Stimulated activated CD4-positive, alpha-beta T cell treated with anti-CD3 and anti-CD28 coated beads, TNF-alpha, amount 100 ng/mL, for 1 hour (primary cell): ENCODE measurements at regions not wholly inside any gene's neighbourhood (a gene's known extent, or its start where the extent isn't known, plus 50 kb on each side); places are given as distances from the start of the nearest gene placed in this dataset.
"Not testable (repeated sequence)": the region's sequence is repeated elsewhere in the genome, so short reads cannot be mapped to it uniquely, and the experiment has no call there.

Experiments used
- DNase-seq, 3 donors: peaks; one replicate each; pipeline ENCODE4 v3.0.0-alpha.2; 2020; ENCODE audit warnings: low read depth in 3 of 3, low spot score in 1 of 3

DNA sequence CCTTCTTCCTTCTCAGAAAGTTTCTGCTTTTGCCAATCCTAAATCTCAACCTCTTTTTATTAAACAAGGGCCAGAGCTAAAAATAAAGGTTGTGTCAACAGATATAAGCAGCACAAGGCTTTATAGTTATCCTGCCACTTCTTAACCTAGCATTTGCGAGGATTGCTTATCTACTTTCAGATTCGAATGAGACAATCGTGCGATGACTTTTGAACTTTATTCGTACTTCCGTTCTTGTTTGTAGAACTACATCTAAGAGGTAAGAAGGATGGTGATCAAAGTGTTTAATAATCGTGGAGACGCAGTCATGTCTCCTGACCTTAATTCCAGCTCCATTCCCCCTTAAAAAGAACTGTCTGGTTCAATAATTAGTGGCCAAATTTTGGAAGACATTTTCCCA is 578.6 kb downstream of the PIK3C3 start:
- DNase-seq = no peak

DNA sequence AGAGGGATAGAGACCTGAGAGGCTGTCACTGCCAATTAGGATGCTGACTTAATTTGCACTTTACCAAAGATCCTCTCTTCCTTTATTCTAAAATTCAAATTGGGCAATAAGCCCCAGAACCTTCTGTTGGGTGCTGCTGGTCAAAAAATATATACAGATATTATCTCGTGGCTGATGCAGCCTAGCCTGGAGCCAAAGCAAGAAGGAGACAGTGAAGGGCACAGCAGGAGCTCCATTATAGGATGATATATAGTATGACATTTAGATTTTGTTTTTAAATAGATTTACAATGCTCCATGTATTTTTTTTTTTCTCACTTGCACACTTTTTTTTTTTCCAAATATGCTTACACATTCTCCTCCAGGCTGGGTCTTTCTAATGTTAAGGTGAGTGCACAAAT is 579.3 kb downstream of the PIK3C3 start:
- no peak for DNase-seq

DNA sequence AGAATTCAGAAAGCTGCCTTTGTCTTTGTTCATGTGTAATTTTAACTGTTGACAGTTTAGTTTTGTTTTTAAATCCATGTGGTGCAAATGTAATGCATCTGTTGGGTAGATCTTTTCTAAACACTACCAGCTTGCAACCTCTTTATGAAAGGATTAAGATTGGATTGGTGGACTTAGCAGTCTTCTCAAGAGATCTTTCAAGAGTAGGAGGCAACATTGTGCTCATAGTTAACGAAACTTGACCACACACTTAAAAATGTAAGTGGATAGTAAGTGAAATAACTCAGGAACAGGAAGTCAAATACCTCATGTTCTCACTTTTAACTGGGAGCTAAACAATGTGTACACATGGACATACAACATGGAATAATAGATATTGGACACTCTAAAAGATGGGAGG is 579.0 kb downstream of the RIT2 start:
- no peak for DNase-seq

DNA sequence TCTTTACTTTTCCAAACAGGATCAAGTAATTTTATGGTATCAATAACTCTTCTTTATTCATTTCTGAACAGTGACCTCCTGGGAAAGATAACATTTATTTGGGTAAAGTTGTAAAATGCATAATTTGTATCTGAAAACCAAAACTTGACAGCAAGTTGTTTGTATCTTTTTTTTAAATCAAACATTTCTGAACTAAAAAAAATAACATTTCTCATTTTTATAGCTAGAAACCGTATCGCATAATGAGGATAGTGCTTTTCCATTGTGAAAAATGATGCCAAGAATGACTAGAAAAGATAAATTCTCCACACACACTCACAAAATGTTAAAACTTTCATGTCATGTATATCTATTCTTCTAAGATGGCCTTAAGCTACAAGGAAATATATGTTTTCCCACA is 578.2 kb downstream of the RIT2 start:
- no peak for DNase-seq

DNA sequence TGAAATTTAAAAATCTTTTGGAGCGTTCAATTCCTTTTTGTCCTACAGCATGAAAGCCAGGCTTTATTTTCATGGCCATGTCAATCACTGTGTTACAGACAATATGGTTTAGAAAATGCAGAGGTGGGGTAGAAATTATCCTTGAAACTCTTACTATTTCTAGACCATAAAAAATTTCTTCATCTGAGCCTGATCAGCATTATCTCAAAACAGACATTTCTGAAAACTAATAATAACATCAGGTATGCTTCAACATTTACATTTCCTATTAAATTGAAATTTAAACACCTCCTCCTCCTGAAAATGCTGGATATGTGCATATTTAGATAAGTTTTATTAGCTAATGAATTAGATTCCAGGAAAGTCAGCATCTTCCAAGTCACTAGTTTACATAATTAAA is 570.6 kb downstream of the RIT2 start:
- no peak for DNase-seq

DNA sequence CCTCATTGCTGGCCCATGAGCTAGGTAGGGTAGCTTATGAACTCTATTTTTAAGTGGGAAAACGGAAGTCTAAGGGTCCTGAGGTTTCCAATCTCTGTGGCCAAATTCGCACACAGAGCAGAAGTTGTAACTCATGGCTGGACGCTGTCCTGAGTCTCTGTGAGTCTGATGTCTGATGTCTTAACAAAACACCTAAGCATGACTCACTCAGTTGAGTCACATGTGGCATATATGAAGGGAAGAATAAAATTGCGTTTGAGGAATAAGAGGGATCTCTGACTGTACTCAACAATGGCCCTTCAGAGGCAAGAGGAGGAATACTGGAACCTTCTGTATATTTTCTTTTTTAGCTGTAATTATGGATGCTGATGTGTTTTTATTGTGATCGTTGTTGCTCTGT is 569.7 kb downstream of the RIT2 start:
- DNase-seq = no peak

DNA sequence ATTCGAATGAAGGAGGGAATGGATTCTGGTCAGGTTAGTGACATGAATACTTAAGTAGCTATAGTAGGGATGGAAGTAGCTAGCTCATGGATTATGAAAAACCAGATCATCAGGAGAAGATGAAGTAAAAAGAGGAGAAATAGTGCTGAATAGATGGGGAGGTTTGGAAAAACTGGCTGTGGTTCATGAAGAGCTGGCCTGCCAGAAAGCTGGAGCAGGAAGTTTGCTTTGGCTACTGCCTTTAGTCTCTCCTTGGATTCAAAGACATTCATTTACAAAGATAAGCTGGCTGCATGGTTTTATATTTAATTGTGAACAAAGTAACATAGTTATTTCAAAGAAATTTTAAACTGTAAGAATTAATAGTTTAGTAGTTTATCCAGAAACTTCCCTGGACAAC is 567.0 kb downstream of the RIT2 start:
- no peak for DNase-seq

DNA sequence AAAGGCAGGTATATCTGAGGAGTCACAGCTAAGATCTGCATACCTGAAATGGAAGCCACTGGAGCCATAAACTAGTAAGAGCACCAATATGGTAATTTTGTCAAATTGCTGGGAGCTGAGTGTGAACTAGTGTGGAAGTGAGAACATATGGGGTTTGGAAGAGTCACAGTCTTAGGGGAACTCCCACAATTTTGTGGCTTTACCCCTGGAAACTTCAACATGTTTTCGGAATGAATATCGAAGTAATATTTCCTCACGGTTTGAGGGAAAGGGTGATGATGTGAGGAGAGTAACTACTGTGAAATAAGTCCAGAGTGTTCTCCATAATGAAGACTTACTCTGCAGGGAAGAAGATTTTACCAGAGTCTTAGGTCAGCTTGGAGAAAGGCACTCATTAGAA is 565.9 kb downstream of the RIT2 start:
- no peak for DNase-seq

DNA sequence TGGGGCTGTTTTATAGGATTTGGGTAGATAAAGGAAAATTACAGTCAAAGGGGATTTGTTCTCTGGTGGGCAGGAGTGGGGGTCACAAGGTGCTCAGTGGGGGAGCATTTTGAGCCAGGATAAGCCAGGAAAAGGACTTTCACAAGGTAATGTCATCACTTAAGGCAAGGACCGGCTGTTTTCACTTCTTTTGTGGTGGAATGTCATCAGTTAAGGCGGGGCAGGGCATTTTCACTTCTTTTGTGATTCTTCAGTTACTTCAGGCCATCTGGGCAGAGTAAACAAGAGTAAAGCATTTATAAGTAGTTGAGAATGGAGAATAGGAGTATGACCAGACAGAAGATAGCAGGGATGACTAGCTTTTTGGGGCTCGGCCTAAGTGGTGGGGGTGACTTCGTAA is 562.9 kb downstream of the RIT2 start:
- DNase-seq = not testable (repeated sequence)

DNA sequence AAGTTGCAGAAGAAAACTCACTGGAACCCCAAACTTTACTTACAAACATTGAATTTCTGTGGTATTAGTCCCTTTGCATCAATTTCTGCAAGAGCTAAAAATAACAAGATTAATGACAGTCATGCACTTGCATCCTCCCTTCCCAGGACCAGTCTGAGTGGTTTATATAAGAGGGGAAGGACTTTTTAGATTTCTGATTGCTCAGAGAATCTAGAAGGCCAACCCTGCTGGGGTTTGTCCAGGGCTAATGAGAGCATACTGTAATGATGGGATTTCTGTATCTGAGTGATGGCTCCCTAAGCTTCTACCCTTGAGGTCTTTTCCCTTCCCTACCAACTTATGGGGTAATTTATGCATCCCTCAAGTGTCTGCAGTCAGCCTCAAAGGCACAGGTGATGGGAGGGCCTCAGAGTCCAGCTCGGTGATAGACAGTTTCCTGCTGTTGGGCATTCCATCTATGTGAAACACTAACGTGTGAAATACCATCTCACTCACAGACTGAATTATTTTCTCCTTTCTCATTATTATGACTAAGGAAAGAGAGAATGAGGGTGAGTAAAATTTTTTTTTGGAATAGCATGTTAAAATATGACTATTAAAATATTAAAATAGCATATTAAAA is 556.3 kb downstream of the RIT2 start:
- DNase-seq = no peak

DNA sequence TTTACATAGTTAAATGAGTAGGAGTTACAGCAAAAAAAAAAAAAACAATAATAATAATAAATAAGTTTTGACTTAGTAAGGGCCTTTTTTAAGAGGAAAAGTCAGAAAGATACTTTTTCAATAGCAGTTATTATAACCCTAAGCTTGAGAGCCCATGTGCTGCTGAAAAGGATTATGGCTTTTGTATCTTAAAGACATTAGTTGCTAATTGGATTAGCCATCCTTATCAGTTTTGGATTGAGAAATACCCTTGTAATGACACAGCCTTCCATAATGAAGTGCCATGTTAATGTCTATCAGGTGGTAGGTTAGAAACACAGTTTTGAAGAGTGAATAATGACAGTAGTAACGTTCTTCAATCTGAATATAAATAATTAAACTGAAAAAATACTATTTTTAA is 554.0 kb downstream of the RIT2 start:
- no peak for DNase-seq

DNA sequence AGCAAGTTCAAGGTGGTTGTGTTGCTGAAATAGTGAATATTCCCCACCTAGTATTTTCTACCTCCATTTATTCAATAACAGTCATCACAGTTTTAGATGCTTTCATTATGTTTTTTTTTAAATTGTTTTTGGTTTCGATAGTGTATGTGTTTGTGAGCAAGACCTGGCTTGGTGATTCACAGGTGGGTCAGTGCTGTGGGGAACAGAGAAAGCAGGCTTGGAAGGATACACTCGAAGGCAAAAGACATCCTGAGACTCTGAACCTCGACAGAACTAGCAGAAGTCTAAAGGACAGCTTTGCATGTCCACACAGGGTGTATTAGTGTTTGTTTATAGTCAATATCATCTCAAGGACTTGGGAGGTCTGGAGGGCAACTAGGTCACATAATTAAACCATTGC is 551.5 kb downstream of the RIT2 start:
- no peak for DNase-seq

DNA sequence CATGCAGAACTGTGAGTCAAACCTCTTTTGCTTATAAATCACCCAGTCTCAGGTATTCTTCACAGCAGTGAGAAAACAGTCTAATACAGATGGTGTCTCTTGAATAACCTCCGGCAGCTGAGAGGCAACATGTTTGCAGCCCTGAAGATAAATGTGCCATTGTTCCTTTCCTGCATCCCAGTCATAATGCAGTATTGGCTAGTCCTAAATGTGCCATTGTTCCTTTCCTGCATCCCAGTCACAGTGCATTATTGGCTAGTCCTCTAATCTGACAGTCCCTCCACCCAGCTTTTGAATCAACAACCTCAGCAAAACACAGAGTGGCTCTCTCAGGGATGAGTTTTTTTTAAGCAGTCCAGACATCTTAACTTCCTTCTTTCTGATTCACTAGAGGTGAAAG is 550.7 kb downstream of the RIT2 start:
- DNase-seq = no peak

DNA sequence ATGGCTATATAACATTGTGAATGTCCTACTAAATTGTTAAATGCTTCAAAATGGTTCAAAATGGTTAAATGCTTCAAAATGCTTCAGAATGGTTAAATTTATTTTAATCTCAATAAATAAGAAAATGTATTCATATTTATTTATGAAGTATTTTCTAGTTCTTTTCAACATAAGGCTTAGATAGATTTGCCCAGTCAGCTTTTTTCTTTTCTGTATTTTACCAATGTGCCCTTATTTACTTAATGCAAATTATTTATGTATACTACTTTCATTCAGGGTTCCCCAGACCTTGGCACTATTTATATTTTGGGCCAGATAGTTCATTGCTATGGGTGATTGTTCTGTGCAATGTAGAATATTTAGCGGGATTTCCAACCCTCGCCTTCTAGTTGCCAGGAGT is 546.7 kb downstream of the RIT2 start:
- no peak for DNase-seq

DNA sequence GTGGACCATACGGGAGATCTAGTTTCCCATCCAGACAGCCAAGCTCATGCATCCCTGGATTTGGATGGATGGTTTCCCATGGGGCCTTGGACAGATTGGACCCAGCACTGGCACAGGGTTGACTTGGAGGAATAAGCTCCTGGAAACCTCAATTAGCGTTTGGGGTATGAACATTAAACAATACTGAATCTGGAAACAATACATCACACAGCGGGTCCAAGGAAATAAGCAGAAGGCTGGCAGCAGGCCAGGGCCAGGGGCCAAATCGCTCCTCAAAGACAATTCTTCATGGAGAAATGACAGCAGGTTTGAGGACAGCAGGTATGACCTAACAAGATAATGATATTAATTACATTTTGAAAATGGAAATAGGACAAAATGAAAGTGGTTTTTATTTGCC is 540.6 kb downstream of the RIT2 start:
- DNase-seq = no peak

DNA sequence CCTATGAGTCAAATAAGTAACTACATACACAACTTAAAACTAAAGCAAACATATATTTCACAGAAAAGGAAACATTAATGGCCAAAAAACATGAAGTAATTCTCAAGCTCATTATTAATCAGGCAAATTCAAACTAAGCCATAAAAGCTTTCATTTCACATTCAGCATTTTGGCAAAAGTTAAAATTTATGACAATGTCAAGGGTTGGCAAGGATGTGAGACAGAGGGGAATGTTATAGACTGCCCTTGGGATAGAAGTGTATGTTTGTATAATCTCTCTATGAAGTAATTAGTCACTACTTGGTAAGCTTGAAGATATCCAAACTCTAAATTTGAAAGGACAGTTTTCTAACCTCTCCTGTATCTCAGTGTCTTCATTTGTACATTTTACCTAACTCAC is 539.4 kb downstream of the RIT2 start:
- DNase-seq = no peak

DNA sequence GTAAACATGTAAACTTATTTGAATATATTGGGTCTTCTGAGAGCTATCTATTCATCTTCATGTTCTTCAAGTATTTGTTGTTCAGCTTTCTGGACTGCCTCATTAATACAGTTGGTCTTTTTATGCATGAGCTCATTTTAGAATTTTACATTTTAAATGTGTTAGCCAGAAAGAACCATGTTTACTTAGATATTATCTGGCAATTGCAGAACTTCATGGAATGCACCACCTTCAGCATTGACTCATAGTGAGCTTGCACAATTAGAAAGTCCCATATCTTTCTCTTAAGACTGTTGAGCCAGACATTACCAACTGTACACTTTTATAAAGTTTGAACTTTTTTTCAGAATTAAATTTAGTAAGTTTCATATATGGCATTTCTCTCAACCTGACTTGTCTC is 536.7 kb downstream of the RIT2 start:
- DNase-seq = no peak

DNA sequence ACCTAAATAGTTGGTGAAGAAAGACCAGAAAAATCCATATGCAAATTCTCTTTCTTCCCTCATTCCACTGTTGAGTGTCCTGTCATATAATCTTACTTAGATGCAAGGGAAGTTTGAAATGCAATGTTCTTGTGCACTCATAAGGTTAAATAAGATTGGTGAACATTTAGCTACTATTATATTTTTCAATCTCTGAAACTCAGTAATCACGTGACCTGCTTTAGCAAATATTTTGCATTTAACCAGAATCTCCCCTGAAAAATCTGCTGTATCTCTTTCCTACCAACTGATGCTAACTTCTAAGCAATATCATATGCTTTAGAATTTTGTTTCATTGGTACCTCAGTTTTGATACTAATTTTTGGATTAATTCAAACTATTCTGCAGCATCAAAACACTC is 533.2 kb downstream of the RIT2 start:
- no peak for DNase-seq

DNA sequence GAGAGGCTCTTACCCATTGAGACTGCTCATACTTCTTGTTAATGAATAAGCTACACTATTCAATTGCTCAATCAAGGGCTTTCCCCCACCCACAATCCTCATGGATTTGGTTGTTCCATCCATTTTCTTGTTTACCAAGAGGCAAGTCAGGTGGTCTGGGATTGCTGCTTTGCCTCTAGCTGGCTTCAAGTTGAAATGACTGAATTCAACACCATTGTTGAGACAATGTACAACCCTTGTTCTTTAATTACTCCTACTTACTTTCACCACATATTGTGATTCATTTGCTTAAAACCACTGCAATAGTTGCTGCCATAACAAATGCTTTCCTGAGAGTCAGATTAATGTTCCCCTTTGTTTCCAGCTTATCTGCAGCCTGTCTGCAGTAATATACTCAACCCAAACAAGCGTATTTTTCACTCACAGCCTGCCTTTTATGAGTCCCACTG is 532.2 kb downstream of the RIT2 start:
- no peak for DNase-seq

DNA sequence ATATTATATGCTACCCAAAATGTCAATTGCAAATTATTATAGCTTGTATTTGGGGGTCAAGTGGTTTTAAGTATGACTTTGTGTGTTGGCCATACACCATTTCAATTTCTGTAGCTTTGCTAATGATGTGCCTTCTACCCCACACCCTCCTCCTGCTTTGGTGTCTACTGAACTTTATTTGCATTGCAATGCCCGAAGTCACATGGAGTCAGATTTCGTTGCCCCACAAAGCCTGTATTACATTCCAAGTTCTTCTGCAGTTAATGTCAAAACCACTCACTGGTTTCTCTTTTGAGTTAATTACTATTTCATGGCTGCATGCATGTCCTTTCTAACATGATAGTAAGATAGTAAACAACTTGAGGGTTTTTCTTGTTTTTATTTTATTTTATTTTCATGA is 528.9 kb downstream of the RIT2 start:
- no peak for DNase-seq

DNA sequence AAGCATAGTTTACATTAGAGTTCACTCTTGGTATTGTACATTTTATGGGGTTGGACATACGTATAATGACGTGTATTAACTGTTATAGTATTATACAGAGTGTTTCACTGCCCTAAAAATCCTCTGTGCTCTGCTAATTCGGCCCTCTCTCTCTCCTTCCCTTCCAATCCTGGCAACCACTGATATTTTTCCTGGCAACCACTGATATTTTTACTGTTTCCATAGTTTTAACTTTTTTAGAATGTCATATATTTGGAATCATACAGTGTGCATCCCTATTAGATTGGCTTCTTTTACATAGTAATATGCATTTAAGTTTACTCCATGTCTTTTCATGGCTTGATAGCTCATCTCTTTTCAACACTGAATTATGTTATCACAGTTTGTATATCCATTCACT is 526.7 kb downstream of the RIT2 start:
- no peak for DNase-seq

DNA sequence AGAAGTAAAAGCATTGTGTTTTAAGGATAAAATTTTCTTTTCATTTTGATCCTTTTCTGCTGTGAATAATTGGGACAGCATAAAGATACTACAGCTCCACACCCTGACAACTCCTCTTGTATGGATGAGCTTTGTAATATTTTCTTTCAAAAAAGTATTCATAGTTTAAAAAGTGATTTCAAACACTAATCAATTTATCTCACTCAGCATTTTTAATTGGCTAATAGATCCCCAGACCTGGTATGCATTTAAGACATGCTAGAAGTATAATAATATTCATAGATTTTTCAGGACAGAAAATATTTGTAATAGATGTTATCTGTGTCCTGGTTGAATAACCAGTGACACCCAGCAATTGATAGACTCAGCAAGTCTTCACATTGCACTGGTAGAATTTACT is 510.7 kb downstream of the RIT2 start:
- DNase-seq = no peak

DNA sequence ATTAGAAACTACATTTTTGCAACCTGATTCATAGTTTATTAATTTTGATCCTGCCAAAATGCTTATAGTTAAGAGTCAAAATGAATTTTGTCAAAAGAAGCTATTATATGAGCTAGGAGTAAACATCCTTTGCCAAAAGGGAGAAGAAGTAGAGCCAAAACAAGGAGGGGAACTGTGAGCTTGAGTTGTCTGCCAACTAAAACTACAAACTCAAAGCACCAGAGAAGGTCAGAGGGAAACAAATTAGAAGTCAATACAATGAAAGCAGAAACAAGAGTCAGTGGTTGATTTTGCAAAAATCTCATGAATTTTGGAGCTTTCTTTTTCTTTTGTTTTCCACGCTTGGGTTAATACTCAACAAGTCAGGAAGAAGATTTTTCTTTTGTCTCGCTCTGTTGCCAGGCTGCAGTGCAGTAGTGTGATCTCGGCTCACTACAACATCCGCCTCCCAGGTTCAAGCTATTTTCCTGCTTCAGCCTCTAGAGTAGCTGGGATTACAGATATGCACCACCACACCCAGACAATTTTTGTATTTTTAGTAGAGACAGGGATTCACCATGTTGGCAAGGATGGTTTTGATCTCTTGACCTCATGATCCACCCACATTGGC is 508.5 kb downstream of the RIT2 start:
- no peak for DNase-seq
